Activated CD4-positive, alpha-beta T cell treated with anti-CD3 and anti-CD28 coated beads for 36 hours (primary cell): ENCODE measurements at regions not wholly inside any gene's neighbourhood (a gene's known extent, or its start where the extent isn't known, plus 50 kb on each side); places are given as distances from the start of the nearest gene placed in this dataset.

ENCODE experiments used
- ATAC-seq: fragments of 200-7000 bp; cut with Tn5 transposase; one replicate; pipeline ENCODE4 v1.10.0; 2021; ENCODE audit warnings: mild to moderate bottlenecking, moderate library complexity
- CTCF ChIA-PET: fragments of 350-600 bp; sonication (Branson Sonifier 250); formaldehyde crosslinking; loops from one replicate; lab custom pipeline; 2021; ENCODE audit warnings: antibody characterized with exemption; lab: Charles Lee
- POLR2A ChIA-PET: fragments of 350-600 bp; sonication (Branson Sonifier 250); formaldehyde crosslinking; loops from one replicate; lab custom pipeline; 2021; ENCODE audit warnings: antibody characterized with exemption, inconsistent platforms; lab: Charles Lee
- DNase-seq: peaks from one replicate; pipeline ENCODE4 v3.0.0-alpha.2; 2020
- H3K27ac Mint-ChIP-seq: one replicate; pipeline ENCODE4 v1.8.0; 2021; ENCODE audit warnings: mixed read lengths
- H3K27me3 Mint-ChIP-seq: one replicate; pipeline ENCODE4 v1.8.0; 2021; ENCODE audit warnings: mixed read lengths
- H3K36me3 Mint-ChIP-seq: one replicate; pipeline ENCODE4 v1.8.0; 2021; ENCODE audit warnings: low read depth, mixed read lengths
- H3K4me1 Mint-ChIP-seq: one replicate; pipeline ENCODE4 v1.8.0; 2021; ENCODE audit warnings: mixed read lengths
- H3K4me3 Mint-ChIP-seq: one replicate; pipeline ENCODE4 v1.8.0; 2021; ENCODE audit warnings: mild to moderate bottlenecking, moderate library complexity, mixed read lengths
- H3K9me3 Mint-ChIP-seq: one replicate; pipeline ENCODE4 v1.8.0; 2021; ENCODE audit warnings: low read depth, mixed read lengths
- intact Hi-C, 2 experiments: fragments of 100-400 bp; cut with DNase I in 1 of 2; cut with micrococcal nuclease in 1 of 2; formaldehyde crosslinking; loops; one replicate each; pipeline versions ENCODE4 v1.14.2 to v1.15.1; 2022 to 2024; cut with DNase I, micrococcal nuclease

DNA sequence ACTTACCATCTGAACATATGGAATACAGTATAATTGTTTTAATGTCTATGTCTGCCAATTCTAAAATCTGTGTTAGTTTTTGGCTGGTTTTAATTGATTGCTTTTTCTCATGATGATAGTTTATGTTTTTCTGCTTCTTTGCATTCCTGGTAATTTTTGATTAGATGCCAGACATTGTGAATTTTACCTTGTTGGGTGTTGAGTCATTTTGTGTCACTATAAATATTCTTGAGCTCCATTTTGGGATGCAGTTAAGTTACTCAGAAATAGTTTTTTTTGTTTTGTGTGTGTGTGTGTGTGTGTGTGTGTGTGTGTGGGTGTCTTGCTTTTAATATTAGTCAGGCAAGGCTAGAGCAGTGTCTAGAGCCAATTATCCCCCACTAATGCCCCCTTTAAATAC lies 818.8 kb upstream of the NR2F2 start:
- Mint-ChIP-seq H3K4me1 (no peaks in the 10 kb centered on the region), H3K9me3 (peaks cover 12% of the 10 kb centered on the region), H3K4me3 (no peak overlapping the region), H3K27ac (no peak overlapping the region), H3K27me3 (peaks cover 3% of the 10 kb centered on the region), H3K36me3 (no peaks in the 10 kb centered on the region)
- ATAC-seq (no peak), DNase-seq (no peak)
- ChIA-PET POLR2A (no interaction called here), CTCF (no interaction called here)
- intact Hi-C loops = no loop called here

DNA sequence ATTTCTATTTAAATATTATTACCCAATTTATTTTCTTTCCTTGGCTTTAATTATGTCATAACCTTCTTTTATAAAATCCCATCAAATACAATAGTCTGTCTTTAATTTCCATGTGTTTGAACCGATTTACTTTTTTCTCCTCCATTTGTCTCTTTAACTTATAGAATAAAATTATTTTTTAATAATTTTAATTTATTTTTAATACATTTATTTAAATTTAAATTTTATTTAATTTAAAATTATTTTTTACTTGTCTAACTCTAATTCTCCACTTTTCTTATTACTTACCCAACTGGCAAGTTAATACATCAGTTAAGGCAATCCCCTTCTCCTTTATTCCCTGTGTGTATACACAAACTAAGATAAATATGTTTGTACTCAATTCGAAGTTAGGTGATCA lies 817.6 kb upstream of the NR2F2 start:
- DNase-seq (no peak), ATAC-seq (no peak)
- peaks cover 3% of the 10 kb centered on the region for H3K27me3 Mint-ChIP-seq
- ChIA-PET CTCF (no interaction called here), POLR2A (no interaction called here)
- intact Hi-C loops = no loop called here
- H3K4me3 Mint-ChIP-seq = no peak overlapping the region
- H3K36me3 Mint-ChIP-seq = no peaks in the 10 kb centered on the region
- peaks cover 12% of the 10 kb centered on the region for H3K9me3 Mint-ChIP-seq
- H3K27ac Mint-ChIP-seq = no peak overlapping the region
- no peaks in the 10 kb centered on the region for H3K4me1 Mint-ChIP-seq

DNA sequence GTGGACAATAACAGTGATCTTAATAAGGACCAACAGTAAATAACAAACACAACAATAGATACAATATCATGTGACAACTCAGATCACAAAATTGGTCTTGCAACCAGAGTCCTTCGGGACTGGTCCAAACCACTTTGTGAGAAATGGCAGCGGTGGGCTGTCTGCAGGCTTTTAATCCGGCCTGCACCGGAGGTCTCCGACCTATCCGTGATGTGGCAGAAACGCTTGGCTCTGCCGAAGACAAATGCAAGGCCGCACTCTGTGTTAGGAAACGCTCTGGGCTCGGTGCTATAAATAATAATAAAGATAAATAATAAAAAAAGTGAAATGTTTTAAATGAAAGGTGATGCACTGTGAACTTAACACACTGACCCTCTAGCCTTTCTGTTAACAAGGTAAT lies 810.6 kb upstream of the NR2F2 start:
- H3K36me3 Mint-ChIP-seq = no peaks in the 10 kb centered on the region
- ATAC-seq = no peak
- no peak overlapping the region for H3K4me3 Mint-ChIP-seq

DNA sequence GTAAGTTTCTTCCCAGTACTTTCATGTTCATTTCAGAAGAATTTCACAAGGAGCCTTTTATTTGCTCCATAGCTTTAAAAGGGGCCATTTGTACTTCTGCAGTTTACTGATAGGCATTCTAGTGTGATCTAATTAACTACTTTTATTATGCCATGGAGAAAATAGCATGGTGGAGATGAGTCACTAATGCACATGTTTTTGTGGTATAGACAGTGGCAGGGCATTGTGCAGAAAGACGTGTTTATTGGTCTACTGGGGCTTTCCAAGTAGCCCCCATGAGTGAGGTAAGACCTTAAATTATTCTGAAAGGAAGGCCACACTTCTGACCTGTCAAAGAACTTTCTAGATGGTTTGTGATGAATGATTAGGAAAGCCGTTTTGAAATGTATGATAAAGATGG lies 810.0 kb upstream of the NR2F2 start:
- no peak for DNase-seq
- Mint-ChIP-seq H3K4me1 (no peaks in the 10 kb centered on the region), H3K9me3 (peaks cover 4% of the 10 kb centered on the region), H3K27ac (no peak overlapping the region), H3K36me3 (no peaks in the 10 kb centered on the region), H3K4me3 (no peak overlapping the region), H3K27me3 (peaks cover 2% of the 10 kb centered on the region)
- POLR2A ChIA-PET = no interaction called here
- intact Hi-C loops = no loop called here
- ATAC-seq = no peak
- CTCF ChIA-PET = no interaction called here

More for the DNA sequence above, 810.6 kb upstream of the NR2F2 start:
- POLR2A ChIA-PET = no interaction called here
- Mint-ChIP-seq H3K9me3 (peaks cover 4% of the 10 kb centered on the region), H3K4me1 (no peaks in the 10 kb centered on the region), H3K27ac (no peak overlapping the region), H3K27me3 (peaks cover 5% of the 10 kb centered on the region)
- DNase-seq = no peak
- CTCF ChIA-PET = no interaction called here
- intact Hi-C loops = no loop called here

DNA sequence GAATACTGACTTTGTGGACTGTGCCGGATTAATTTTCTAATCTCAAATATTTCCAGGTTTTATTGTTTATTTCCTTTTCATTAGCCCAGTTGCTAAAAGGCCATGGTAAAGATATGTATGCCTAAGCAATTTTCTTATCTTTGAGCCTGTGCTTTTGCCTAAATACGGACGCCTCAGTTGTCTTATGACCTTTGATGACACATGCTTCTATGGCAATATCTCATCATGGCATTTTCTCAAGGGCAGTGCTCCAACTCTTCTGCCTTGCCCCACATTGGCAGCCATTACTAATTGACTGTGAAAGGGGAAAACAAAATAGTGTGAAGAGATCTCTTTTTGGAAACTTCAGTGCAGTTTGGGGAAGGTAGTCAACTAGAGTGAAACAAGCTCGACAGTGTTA lies 809.6 kb upstream of the NR2F2 start:
- no peak overlapping the region for H3K4me3 Mint-ChIP-seq
- no peaks in the 10 kb centered on the region for H3K4me1 Mint-ChIP-seq
- ChIA-PET POLR2A (no interaction called here), CTCF (no interaction called here)
- H3K9me3 Mint-ChIP-seq = peaks cover 4% of the 10 kb centered on the region
- DNase-seq (no peak), ATAC-seq (no peak)
- H3K27me3 Mint-ChIP-seq = peaks cover 2% of the 10 kb centered on the region
- H3K27ac Mint-ChIP-seq = no peak overlapping the region
- intact Hi-C loops = no loop called here
- no peaks in the 10 kb centered on the region for H3K36me3 Mint-ChIP-seq

DNA sequence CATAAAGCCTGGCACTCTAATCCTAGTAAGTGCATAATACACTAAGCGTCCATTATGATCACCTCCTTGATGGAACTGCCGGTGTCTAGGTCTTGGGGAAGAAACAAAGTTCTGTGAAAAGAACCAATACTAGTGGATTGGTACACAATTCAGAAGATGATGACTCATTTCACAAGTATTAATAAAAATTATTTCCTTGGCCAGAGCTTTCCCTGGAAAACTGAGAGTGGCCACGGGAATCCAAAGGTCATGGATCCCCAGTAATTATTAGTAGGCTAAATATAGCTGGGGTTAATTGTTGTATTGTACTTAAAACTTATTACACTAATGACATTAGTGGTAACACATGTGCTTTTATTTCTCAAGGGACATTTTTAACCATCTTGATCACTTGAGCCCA lies 808.0 kb upstream of the NR2F2 start:
- CTCF ChIA-PET = no interaction called here
- DNase-seq (no peak), ATAC-seq (no peak)
- no peaks in the 10 kb centered on the region for H3K4me1 Mint-ChIP-seq
- no peaks in the 10 kb centered on the region for H3K36me3 Mint-ChIP-seq
- peaks cover 2% of the 10 kb centered on the region for H3K27me3 Mint-ChIP-seq
- POLR2A ChIA-PET = no interaction called here
- H3K9me3 Mint-ChIP-seq = peaks cover 4% of the 10 kb centered on the region
- no peak overlapping the region for H3K27ac Mint-ChIP-seq
- intact Hi-C loops = no loop called here
- H3K4me3 Mint-ChIP-seq = no peak overlapping the region

DNA sequence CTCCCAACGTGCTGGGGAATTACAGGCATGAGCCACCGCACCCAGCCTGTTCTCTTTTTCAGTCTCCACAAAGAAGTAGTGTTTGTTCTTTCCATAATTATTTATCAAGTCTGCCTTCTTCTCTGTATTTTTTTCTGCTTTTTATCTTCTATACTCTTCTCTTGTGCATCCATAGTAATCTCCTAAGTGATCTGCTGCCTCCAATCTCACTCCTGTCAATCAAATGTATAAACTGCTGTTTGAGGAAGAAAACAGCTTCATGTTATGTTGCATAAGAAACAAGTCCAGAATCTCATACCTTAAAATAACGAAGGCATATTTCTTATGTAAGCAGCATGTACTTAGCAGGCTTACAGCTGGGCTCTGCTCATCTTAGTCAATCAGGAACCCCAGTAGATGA lies 801.6 kb upstream of the NR2F2 start:
- intact Hi-C loops = no loop called here
- Mint-ChIP-seq H3K27ac (no peak overlapping the region), H3K9me3 (peaks cover 3% of the 10 kb centered on the region), H3K4me1 (no peaks in the 10 kb centered on the region), H3K4me3 (no peak overlapping the region), H3K27me3 (peaks cover 2% of the 10 kb centered on the region), H3K36me3 (no peaks in the 10 kb centered on the region)
- ATAC-seq = no peak
- DNase-seq = no peak
- ChIA-PET POLR2A (no interaction called here), CTCF (no interaction called here)

DNA sequence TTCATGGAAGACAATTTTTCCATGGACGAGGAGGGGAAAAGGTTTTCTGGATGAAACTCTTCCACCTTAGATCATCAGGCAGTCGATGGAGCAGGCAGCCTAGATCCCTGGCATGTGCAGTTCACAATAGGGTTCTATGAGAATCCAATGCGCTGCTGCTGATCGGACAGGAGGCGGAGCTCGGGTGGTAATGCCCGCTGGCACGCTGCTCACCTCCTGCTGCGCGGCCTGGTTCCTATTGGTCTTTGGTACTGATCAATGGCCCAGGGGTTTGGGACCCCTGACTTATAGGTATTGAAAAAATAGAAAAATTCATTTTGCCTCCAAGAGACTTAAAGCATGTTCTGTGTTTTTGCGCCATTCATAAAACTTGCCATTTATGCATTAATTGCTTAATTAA lies 793.9 kb upstream of the NR2F2 start:
- CTCF ChIA-PET = interaction anchor here (0.8 to 0.9 kb wide), 2 partner anchors 22 to 23 kb away, joined by 3 read pairs; no protein-coding TSS in a partner anchor
- Mint-ChIP-seq H3K27me3 (peaks cover 4% of the 10 kb centered on the region), H3K27ac (no peak overlapping the region), H3K9me3 (peaks cover 2% of the 10 kb centered on the region), H3K4me1 (no peaks in the 10 kb centered on the region), H3K4me3 (no peak overlapping the region), H3K36me3 (no peaks in the 10 kb centered on the region)
- DNase-seq (no peak), ATAC-seq (no peak)
- intact Hi-C loops = no loop called here
- POLR2A ChIA-PET = no interaction called here

DNA sequence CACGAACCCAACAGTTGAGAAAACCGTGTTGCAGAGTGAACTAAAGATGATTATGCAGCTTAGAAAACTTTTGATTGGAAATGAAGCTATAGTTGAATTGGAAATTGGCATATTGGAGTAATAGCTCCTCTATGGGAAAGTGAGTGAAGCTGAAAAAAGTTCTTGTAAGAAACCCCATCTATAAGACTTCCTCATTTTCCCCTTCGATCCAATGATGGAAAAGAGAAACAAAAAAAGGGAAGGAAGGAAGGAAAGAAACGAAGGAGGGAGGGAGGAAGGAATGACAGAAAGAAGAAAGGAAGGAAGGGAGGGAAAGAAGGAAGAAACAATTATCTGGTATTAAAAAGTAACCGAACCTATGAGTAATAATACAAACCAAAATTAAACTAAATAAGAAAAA lies 791.8 kb upstream of the NR2F2 start:
- Mint-ChIP-seq H3K36me3 (no peaks in the 10 kb centered on the region), H3K27ac (no peak overlapping the region), H3K27me3 (peaks cover 8% of the 10 kb centered on the region), H3K9me3 (peaks cover 2% of the 10 kb centered on the region), H3K4me3 (no peak overlapping the region), H3K4me1 (no peaks in the 10 kb centered on the region)
- intact Hi-C loops = no loop called here
- POLR2A ChIA-PET = no interaction called here
- DNase-seq (no peak), ATAC-seq (no peak)
- CTCF ChIA-PET = interaction anchor here (0.8 kb wide), 1 partner anchor 17 kb away, joined by 4 read pairs; no protein-coding TSS in a partner anchor

DNA sequence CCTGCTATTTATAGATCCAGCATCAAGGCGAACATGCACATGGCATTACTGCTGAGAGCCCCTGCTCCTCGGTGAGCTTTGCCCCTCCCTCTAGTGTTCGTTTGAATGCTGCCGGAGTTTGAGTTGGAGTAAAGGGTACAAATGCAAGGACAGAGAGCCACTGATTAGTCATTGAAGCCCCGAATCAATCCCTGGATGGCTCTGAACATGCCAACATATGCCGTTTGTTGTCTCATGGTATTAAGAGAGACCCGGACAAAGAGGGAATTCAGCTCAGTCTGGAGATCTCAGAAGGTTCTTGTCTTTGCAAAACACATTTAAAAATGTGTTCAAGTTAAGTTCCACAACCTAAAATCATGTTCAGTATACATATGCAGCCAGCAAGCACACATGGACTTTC lies 789.2 kb upstream of the NR2F2 start:
- DNase-seq (no peak), ATAC-seq (no peak)
- POLR2A ChIA-PET = no interaction called here
- CTCF ChIA-PET = no interaction called here
- intact Hi-C loops = no loop called here
- H3K4me3 Mint-ChIP-seq = no peak overlapping the region
- H3K27me3 Mint-ChIP-seq = peaks cover 8% of the 10 kb centered on the region
- H3K36me3 Mint-ChIP-seq = no peaks in the 10 kb centered on the region
- no peak overlapping the region for H3K27ac Mint-ChIP-seq
- H3K9me3 Mint-ChIP-seq = peaks cover 2% of the 10 kb centered on the region
- no peaks in the 10 kb centered on the region for H3K4me1 Mint-ChIP-seq

DNA sequence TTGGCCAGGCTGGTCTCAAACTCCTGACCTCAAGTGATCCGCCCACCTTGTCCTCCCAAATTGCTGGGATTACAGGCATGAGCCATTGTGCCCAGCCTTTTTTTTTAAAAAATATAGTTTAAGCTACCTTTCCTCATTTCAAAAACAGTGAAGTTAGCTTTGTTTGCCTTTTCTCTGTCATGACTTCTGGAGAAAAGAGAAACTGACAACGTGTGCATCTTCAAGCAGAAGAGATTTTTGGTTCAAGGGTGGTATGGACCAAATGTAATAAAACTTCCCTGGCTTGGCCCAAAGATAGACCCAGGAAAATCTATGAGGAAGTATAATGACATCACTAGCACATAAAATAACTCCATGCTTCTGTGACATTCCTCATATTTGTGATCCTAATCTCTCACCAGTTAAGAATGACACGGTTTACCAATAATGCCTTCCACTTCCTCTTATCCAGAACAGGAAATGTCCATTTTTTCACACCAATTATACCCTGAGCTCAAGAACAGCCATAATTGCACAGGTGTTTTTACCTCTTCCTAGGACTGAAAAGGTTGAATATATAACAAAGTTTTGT lies 781.2 kb upstream of the NR2F2 start:
- POLR2A ChIA-PET = no interaction called here
- H3K9me3 Mint-ChIP-seq = no peaks in the 10 kb centered on the region
- CTCF ChIA-PET = no interaction called here
- no peaks in the 10 kb centered on the region for H3K36me3 Mint-ChIP-seq
- intact Hi-C loops = no loop called here
- H3K4me1 Mint-ChIP-seq = no peaks in the 10 kb centered on the region
- no peak overlapping the region for H3K4me3 Mint-ChIP-seq
- DNase-seq (no peak), ATAC-seq (no peak)
- H3K27me3 Mint-ChIP-seq = peaks cover 15% of the 10 kb centered on the region
- no peak overlapping the region for H3K27ac Mint-ChIP-seq

DNA sequence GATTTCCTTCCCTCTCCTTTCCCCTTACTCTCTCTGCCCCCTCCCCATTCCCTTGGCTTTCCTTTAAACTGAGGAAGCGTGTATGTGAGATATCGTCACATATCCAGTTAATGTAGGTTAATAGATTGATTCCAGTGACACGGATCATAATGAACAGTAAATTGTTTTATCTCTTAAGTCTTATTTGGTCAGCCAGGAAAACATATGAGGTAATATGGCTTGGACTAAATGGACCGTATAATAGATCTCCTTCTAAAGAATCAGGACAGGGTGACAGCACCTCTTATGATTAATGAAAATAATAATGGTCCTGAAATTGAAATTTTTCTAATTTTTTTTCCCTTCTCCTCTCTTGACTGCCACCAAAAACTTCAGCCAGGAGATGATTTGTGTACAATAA lies 779.8 kb upstream of the NR2F2 start:
- intact Hi-C loops = no loop called here
- no peak overlapping the region for H3K4me3 Mint-ChIP-seq
- H3K9me3 Mint-ChIP-seq = no peaks in the 10 kb centered on the region
- H3K27me3 Mint-ChIP-seq = peaks cover 18% of the 10 kb centered on the region
- CTCF ChIA-PET = no interaction called here
- H3K27ac Mint-ChIP-seq = no peak overlapping the region
- POLR2A ChIA-PET = no interaction called here
- ATAC-seq (no peak), DNase-seq (no peak)
- no peaks in the 10 kb centered on the region for H3K4me1 Mint-ChIP-seq
- no peaks in the 10 kb centered on the region for H3K36me3 Mint-ChIP-seq
